ENCODE measurements at regions not wholly inside any gene's neighbourhood (a gene's known extent, or its start where the extent isn't known, plus 50 kb on each side); places are given as distances from the start of the nearest gene placed in this dataset.
"Not testable (repeated sequence)": the region's sequence is repeated elsewhere in the genome, so short reads cannot be mapped to it uniquely, and the experiment has no call there.

DNA sequence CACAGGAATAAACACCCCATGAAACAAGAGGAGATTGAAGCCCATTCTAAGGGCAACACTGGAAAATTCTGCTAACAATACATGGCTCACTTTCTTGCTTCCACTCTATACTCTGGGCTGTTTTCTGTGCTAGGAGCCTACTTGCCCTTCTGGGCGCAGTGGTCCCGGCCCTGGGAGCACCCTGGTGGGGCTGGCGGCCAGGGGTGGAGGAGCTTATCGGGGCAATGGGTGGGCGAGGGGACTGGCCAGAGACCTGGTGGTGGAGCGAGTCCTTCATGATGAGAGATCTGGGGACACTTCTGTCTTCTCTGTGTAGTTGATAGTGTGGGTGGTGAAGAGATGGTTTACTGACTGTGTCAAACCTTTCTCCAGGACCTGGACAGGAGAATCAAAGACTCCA lies 1128.5 kb downstream of the TBL1XR1 start:
- Histone ChIP-seq H3K27ac (ENCODE audit: low read depth, low read length) (no peak overlapping the region), H3K27me3 (ENCODE audit: control insufficient read depth in 1 of 2, insufficient read depth in 2 of 2, low read length in 2 of 2) (no peaks in the 10 kb centered on the region), H3K4me1 (ENCODE audit: control insufficient read depth in 1 of 2, insufficient read depth in 2 of 2, low read length in 2 of 2) (no peaks in the 10 kb centered on the region)

DNA sequence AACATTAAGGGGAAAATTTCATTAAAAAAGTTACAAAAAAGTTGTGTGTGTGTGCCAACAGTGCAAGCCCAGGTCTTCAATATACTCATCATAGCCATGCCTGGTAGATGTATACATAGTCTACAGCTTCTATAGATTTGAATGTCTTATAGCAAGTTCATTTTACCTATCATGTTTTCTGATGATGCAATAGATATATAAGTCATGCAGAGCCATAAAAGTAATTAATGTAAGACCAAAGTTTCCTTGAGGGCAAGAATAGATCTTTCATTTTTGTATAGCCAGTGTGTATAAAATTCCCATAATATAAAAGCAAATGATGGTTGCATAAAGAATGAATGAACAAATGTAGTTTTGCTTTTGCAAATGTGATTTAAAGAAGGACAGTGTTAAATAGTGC lies 1138.4 kb downstream of the TBL1XR1 start:
- Histone ChIP-seq H3K36me3 (ENCODE audit: control insufficient read depth in 1 of 2, insufficient read depth in 2 of 2, low read length in 2 of 2) (no peaks in the 10 kb centered on the region), H3K4me1 (ENCODE audit: control insufficient read depth in 1 of 2, insufficient read depth in 2 of 2, low read length in 2 of 2) (no peaks in the 10 kb centered on the region), H3K4me3 (ENCODE audit: low read depth in 1 of 2, low read length in 2 of 2) (no peak overlapping the region), H3K27me3 (ENCODE audit: control insufficient read depth in 1 of 2, insufficient read depth in 2 of 2, low read length in 2 of 2) (no peaks in the 10 kb centered on the region), H3K9me3 (ENCODE audit: control insufficient read depth in 1 of 2, low read length in 2 of 2) (no peaks in the 10 kb centered on the region), H3K27ac (ENCODE audit: low read depth, low read length) (no peak overlapping the region), H3K9ac (ENCODE audit: low read depth in 1 of 2, low read length in 2 of 2) (no peak overlapping the region)

More for the DNA sequence above, 1128.5 kb downstream of the TBL1XR1 start:
- H3K36me3 ChIP-seq (ENCODE audit: control insufficient read depth in 1 of 2, insufficient read depth in 2 of 2, low read length in 2 of 2) = no peaks in the 10 kb centered on the region
- no peak overlapping the region for H3K4me3 ChIP-seq (ENCODE audit: low read depth in 1 of 2, low read length in 2 of 2)
- H3K9me3 ChIP-seq (ENCODE audit: control insufficient read depth in 1 of 2, low read length in 2 of 2) = no peaks in the 10 kb centered on the region
- H3K9ac ChIP-seq (ENCODE audit: low read depth in 1 of 2, low read length in 2 of 2) = no peak overlapping the region

DNA sequence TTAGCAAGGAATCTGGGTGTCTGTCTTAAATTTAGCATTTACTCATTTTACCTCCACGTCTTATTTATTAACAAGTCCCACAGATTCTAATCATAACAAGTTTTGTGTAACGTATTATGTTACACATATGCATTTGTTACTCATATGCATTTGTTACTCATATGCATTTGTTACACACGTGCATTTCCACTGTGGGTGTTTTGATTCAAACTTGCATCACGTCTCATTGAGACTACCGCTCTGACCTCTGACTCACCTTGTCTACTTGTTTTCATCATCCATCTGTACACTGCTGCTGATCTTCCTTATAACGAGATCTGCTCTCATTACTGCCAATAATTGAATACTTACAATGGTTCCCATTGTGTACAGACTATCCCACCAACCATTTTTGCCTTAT lies 1141.4 kb downstream of the TBL1XR1 start:
- Histone ChIP-seq H3K27me3 (ENCODE audit: control insufficient read depth in 1 of 2, insufficient read depth in 2 of 2, low read length in 2 of 2) (no peaks in the 10 kb centered on the region), H3K9me3 (ENCODE audit: control insufficient read depth in 1 of 2, low read length in 2 of 2) (no peaks in the 10 kb centered on the region), H3K36me3 (ENCODE audit: control insufficient read depth in 1 of 2, insufficient read depth in 2 of 2, low read length in 2 of 2) (no peaks in the 10 kb centered on the region), H3K4me1 (ENCODE audit: control insufficient read depth in 1 of 2, insufficient read depth in 2 of 2, low read length in 2 of 2) (no peaks in the 10 kb centered on the region), H3K4me3 (ENCODE audit: low read depth in 1 of 2, low read length in 2 of 2) (no peak overlapping the region), H3K27ac (ENCODE audit: low read depth, low read length) (no peak overlapping the region), H3K9ac (ENCODE audit: low read depth in 1 of 2, low read length in 2 of 2) (no peak overlapping the region)

DNA sequence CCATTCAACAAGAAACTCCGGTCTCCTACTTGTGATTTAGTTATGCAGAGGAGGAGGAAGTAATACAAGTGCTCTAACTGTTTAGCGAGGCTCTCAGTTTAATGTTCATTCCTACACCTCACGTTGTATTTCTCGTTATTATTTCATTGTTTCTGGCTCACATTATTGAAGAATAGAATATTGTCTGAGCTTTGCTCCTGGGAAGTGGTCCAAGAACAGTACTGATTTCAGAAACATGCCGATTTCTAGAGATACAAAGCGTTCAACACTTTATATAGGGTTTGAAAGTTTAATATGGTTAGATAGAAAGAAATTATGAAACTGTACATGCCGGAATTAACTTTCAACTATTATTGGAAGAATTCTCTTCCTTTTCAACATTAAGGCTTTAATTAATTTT lies 1145.5 kb downstream of the TBL1XR1 start:
- Histone ChIP-seq H3K36me3 (ENCODE audit: control insufficient read depth in 1 of 2, insufficient read depth in 2 of 2, low read length in 2 of 2) (no peaks in the 10 kb centered on the region), H3K4me3 (ENCODE audit: low read depth in 1 of 2, low read length in 2 of 2) (no peak overlapping the region), H3K9ac (ENCODE audit: low read depth in 1 of 2, low read length in 2 of 2) (no peak overlapping the region), H3K27me3 (ENCODE audit: control insufficient read depth in 1 of 2, insufficient read depth in 2 of 2, low read length in 2 of 2) (no peaks in the 10 kb centered on the region), H3K4me1 (ENCODE audit: control insufficient read depth in 1 of 2, insufficient read depth in 2 of 2, low read length in 2 of 2) (no peaks in the 10 kb centered on the region), H3K9me3 (ENCODE audit: control insufficient read depth in 1 of 2, low read length in 2 of 2) (no peaks in the 10 kb centered on the region), H3K27ac (ENCODE audit: low read depth, low read length) (no peak overlapping the region)

DNA sequence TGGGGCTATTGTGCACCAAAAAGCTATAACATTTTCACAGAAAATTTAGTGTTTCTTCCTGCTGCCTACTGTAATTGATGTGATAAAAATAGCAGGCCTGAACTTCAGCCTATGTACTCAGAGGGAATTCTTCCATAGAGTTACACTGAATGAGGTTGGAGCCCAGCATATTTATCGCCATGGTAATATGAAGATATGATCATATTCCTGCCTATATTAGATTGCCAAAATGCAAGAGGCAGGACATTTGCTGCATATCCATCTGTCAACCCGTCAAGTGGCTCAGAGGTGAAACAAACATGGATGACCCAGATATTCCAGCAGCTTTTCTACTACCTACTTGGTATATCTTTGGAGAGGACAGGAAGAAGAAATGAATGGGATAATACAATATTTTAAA lies 1150.6 kb downstream of the TBL1XR1 start:
- H3K4me1 ChIP-seq (ENCODE audit: control insufficient read depth in 1 of 2, insufficient read depth in 2 of 2, low read length in 2 of 2) = no peaks in the 10 kb centered on the region
- no peaks in the 10 kb centered on the region for H3K36me3 ChIP-seq (ENCODE audit: control insufficient read depth in 1 of 2, insufficient read depth in 2 of 2, low read length in 2 of 2)
- no peak overlapping the region for H3K9ac ChIP-seq (ENCODE audit: low read depth in 1 of 2, low read length in 2 of 2)
- H3K27me3 ChIP-seq (ENCODE audit: control insufficient read depth in 1 of 2, insufficient read depth in 2 of 2, low read length in 2 of 2) = no peaks in the 10 kb centered on the region
- no peak overlapping the region for H3K4me3 ChIP-seq (ENCODE audit: low read depth in 1 of 2, low read length in 2 of 2)
- H3K9me3 ChIP-seq (ENCODE audit: control insufficient read depth in 1 of 2, low read length in 2 of 2) = no peaks in the 10 kb centered on the region
- no peak overlapping the region for H3K27ac ChIP-seq (ENCODE audit: low read depth, low read length)

DNA sequence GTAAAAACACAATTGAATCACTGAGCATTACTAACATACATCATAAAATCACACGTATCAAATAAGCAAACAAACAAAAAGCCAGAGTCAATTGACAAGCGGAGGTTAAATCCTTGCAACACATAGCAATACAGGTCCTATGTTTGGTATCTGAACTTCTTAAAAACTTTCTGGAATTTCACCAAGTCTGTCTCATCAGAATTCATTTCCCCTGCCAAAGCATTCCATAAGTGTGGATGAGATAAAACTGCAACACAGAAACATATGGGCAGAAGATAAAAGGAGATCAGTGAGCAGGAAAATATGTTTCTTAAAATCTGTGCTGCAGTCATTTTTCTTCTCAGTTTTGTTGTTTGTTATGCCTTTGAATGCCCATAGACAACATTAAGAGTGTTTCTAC lies 1155.5 kb downstream of the TBL1XR1 start:
- Histone ChIP-seq H3K27ac (ENCODE audit: low read depth, low read length) (no peak overlapping the region), H3K4me1 (ENCODE audit: control insufficient read depth in 1 of 2, insufficient read depth in 2 of 2, low read length in 2 of 2) (no peaks in the 10 kb centered on the region), H3K36me3 (ENCODE audit: control insufficient read depth in 1 of 2, insufficient read depth in 2 of 2, low read length in 2 of 2) (no peaks in the 10 kb centered on the region), H3K27me3 (ENCODE audit: control insufficient read depth in 1 of 2, insufficient read depth in 2 of 2, low read length in 2 of 2) (no peaks in the 10 kb centered on the region), H3K9me3 (ENCODE audit: control insufficient read depth in 1 of 2, low read length in 2 of 2) (no peaks in the 10 kb centered on the region), H3K4me3 (ENCODE audit: low read depth in 1 of 2, low read length in 2 of 2) (no peak overlapping the region), H3K9ac (ENCODE audit: low read depth in 1 of 2, low read length in 2 of 2) (no peak overlapping the region)

DNA sequence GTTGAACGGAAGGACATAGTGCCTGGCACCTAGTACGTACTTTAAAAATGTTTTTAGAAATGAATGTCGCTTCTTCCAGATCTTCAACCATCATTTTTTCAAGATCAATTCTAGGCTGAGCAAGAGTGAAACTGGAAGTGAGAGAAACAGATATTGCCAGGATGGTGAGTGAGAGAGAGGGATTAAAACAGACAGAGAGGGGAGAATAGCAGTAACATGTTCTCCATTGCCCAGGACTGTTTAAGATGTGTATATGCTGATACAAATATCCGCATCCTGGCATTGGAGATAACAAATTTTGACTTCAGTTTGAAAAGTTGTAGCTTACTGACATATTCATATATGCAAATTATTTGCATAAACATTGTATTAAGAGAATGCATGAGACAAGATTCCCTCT lies 1156.1 kb downstream of the TBL1XR1 start:
- Histone ChIP-seq H3K4me1 (ENCODE audit: control insufficient read depth in 1 of 2, insufficient read depth in 2 of 2, low read length in 2 of 2) (no peaks in the 10 kb centered on the region), H3K9me3 (ENCODE audit: control insufficient read depth in 1 of 2, low read length in 2 of 2) (peaks cover 0 to 2% of the 10 kb centered on the region in 2 donors), H3K27me3 (ENCODE audit: control insufficient read depth in 1 of 2, insufficient read depth in 2 of 2, low read length in 2 of 2) (no peaks in the 10 kb centered on the region), H3K27ac (ENCODE audit: low read depth, low read length) (no peak overlapping the region), H3K4me3 (ENCODE audit: low read depth in 1 of 2, low read length in 2 of 2) (no peak overlapping the region), H3K36me3 (ENCODE audit: control insufficient read depth in 1 of 2, insufficient read depth in 2 of 2, low read length in 2 of 2) (no peaks in the 10 kb centered on the region), H3K9ac (ENCODE audit: low read depth in 1 of 2, low read length in 2 of 2) (no peak overlapping the region)

DNA sequence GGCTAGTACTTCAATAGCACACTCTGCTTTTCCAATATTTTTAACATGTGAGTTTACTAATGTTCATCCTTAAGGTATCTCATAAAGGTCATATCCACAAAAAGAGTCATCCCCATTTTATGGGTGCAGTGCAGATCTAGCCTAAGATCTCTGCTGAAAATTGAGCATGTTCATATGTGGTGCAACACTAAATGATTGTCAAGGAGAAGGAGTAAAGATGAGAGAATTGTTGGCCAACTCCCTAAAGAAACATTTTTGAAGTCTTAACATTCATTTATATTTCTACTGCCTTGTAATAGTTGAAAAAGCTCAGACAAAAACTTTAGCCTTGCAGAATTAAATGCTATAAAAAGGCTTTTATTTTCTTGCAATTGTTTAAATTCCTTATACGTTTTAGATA lies 1159.6 kb downstream of the TBL1XR1 start:
- no peak overlapping the region for H3K4me3 ChIP-seq (ENCODE audit: low read depth in 1 of 2, low read length in 2 of 2)
- H3K9me3 ChIP-seq (ENCODE audit: control insufficient read depth in 1 of 2, low read length in 2 of 2) = peaks cover 2 to 3% of the 10 kb centered on the region in 2 donors
- H3K36me3 ChIP-seq (ENCODE audit: control insufficient read depth in 1 of 2, insufficient read depth in 2 of 2, low read length in 2 of 2) = no peaks in the 10 kb centered on the region
- H3K9ac ChIP-seq (ENCODE audit: low read depth in 1 of 2, low read length in 2 of 2) = no peak overlapping the region
- H3K27me3 ChIP-seq (ENCODE audit: control insufficient read depth in 1 of 2, insufficient read depth in 2 of 2, low read length in 2 of 2) = no peaks in the 10 kb centered on the region
- H3K4me1 ChIP-seq (ENCODE audit: control insufficient read depth in 1 of 2, insufficient read depth in 2 of 2, low read length in 2 of 2) = no peaks in the 10 kb centered on the region
- no peak overlapping the region for H3K27ac ChIP-seq (ENCODE audit: low read depth, low read length)

DNA sequence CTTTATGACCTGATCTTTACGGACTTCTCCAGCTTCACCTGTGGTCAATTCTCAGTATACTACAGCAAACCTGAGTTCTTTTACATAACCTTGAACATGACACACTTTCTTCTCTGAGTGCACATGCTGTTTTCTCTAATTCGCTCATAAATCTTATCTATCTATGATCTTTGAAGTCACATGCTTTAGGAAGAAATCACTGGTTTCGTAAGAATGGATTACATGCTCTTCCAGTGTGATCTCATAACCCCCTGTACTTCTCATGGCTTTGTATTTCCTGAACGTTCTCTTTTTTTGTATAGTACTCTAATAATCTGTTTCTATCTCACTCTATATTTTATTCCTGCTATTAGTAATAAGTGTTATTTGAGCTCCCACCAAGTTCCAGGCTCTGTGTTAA lies 1165.2 kb downstream of the TBL1XR1 start:
- no peak overlapping the region for H3K27ac ChIP-seq (ENCODE audit: low read depth, low read length)
- no peaks in the 10 kb centered on the region for H3K27me3 ChIP-seq (ENCODE audit: control insufficient read depth in 1 of 2, insufficient read depth in 2 of 2, low read length in 2 of 2)
- peaks cover 2 to 3% of the 10 kb centered on the region in 2 donors for H3K9me3 ChIP-seq (ENCODE audit: control insufficient read depth in 1 of 2, low read length in 2 of 2)
- no peak overlapping the region for H3K9ac ChIP-seq (ENCODE audit: low read depth in 1 of 2, low read length in 2 of 2)
- no peaks in the 10 kb centered on the region for H3K4me1 ChIP-seq (ENCODE audit: control insufficient read depth in 1 of 2, insufficient read depth in 2 of 2, low read length in 2 of 2)
- no peaks in the 10 kb centered on the region for H3K36me3 ChIP-seq (ENCODE audit: control insufficient read depth in 1 of 2, insufficient read depth in 2 of 2, low read length in 2 of 2)
- no peak overlapping the region for H3K4me3 ChIP-seq (ENCODE audit: low read depth in 1 of 2, low read length in 2 of 2)

DNA sequence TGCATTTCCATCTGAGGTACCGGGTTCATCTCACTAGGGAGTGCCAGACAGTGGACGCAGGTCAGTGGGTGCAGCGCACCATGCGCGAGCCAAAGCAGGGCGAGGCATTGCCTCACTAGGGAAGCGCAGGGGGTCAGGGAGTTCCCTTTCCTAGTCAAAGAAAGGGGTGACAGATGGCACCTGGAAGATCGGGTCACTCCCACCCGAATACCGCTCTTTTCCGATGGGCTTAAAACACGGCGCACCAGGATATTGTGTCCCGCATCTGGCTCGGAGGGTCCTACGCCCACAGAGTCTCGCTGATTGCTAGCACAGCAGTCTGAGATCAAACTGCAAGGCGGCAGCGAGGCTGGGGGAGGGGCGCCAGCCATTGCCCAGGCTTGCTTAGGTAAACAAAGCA lies 1157.1 kb downstream of the NAALADL2 start:
- not testable (repeated sequence) for H3K27me3 ChIP-seq (ENCODE audit: control insufficient read depth in 1 of 2, insufficient read depth in 2 of 2, low read length in 2 of 2); H3K4me3 ChIP-seq (ENCODE audit: low read depth in 1 of 2, low read length in 2 of 2); H3K9ac ChIP-seq (ENCODE audit: low read depth in 1 of 2, low read length in 2 of 2); H3K36me3 ChIP-seq (ENCODE audit: control insufficient read depth in 1 of 2, insufficient read depth in 2 of 2, low read length in 2 of 2); H3K4me1 ChIP-seq (ENCODE audit: control insufficient read depth in 1 of 2, insufficient read depth in 2 of 2, low read length in 2 of 2); H3K27ac ChIP-seq (ENCODE audit: low read depth, low read length); H3K9me3 ChIP-seq (ENCODE audit: control insufficient read depth in 1 of 2, low read length in 2 of 2)

DNA sequence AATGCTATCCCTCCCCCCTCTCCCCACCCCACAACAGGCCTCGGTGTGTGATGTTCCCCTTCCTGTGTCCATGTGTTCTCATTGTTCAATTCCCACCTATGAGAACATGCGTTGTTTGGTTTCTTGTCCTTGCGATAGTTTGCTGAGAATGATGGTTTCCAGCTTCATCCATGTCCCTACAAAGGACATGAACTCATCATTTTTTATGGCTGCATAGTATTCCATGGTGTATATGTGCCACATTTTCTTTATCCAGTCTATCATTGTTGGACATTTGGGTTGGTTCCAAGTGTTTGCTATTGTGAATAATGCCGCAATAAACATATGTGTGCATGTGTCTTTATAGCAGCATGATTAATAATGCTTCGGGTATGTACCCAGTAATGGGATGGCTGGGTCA lies 1156.1 kb downstream of the NAALADL2 start:
- not testable (repeated sequence) for H3K9ac ChIP-seq (ENCODE audit: low read depth in 1 of 2, low read length in 2 of 2); H3K36me3 ChIP-seq (ENCODE audit: control insufficient read depth in 1 of 2, insufficient read depth in 2 of 2, low read length in 2 of 2); H3K9me3 ChIP-seq (ENCODE audit: control insufficient read depth in 1 of 2, low read length in 2 of 2); H3K4me1 ChIP-seq (ENCODE audit: control insufficient read depth in 1 of 2, insufficient read depth in 2 of 2, low read length in 2 of 2); H3K27me3 ChIP-seq (ENCODE audit: control insufficient read depth in 1 of 2, insufficient read depth in 2 of 2, low read length in 2 of 2); H3K4me3 ChIP-seq (ENCODE audit: low read depth in 1 of 2, low read length in 2 of 2); H3K27ac ChIP-seq (ENCODE audit: low read depth, low read length)

Data from duodenal mucosa (tissue), 2 donors.